Hippocampal formation (tissue), 2 donors: ENCODE measurements at regions not wholly inside any gene's neighbourhood (a gene's known extent, or its start where the extent isn't known, plus 50 kb on each side); places are given as distances from the start of the nearest gene placed in this dataset.

Experiments
- DNase-seq, 2 donors: peaks; one replicate each; lab custom pipeline; 2025; lab: John Stamatoyannopoulos, UW

DNA sequence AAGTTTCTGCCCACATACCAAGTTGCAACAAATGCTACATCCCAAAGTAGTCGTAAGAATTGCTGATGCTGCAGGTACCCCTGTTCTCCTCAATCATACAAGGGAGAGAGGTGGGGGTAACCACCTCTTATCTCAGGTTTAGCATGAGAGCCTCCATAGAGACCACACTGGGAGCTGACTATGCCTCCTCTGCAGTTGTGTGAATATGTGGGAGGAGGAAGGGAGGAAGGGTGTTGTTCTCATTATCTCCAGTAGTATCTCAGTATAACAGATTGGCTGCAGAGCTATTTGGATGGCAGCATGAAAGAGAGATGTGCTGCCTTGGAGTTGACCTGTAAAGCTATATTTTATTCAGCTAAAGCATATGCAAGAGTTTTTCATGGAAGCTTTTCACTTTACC, 690.7 kb downstream of the KCNJ3 start:
- DNase-seq: no peak

DNA sequence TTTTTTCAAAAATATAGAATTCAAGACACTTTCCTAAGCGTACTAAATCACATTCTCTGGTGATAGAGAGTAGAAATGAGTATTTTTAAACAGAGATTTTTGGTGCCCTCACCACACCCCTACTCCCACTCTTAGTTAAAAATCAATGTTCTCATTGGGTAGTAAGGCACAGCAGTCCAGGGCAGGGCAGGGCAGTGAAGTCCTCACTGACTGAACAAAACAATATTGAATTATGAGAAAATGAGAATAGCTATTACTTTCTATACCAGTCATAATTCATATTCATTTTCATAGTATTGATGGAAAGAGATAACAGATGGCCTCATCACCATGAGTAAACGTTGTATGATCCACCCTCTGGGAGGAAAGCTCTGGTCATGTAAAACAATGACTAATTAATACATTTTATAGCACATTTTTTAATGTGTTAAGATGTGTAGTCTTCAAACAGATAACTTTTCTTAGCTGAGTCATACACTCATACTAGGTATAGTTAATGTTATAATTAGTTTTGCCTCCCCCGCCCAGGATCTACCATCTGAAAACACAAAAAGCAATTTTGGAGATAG, 686.1 kb downstream of the KCNJ3 start:
- DNase-seq: no peak

GRCh38 chr2:155382776-155383175, 684.3 kb downstream of the KCNJ3 start:
- no peak for DNase-seq

DNA sequence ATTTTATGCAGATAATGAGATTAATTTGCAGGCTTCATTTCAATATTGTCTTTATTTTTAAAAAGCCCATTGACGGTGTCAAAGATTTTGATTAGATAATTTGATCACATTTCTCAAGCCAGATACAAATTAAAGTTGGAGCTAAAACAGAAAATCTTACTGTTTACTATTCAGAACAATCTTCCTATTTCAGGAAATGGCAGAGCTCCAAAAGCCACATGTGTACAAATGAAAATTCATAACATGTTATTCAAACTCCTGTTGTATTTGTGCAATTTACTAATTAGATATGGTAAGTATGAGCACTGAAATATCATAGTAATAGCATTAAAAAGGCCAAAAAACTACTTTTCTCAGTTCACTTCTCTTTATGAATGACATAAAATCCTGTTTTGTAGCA, 682.9 kb downstream of the KCNJ3 start:
- DNase-seq: no peak

- no peak for DNase-seq
Measured at GRCh38 chr2:155379494-155379893, 681.0 kb downstream of the KCNJ3 start.

DNA sequence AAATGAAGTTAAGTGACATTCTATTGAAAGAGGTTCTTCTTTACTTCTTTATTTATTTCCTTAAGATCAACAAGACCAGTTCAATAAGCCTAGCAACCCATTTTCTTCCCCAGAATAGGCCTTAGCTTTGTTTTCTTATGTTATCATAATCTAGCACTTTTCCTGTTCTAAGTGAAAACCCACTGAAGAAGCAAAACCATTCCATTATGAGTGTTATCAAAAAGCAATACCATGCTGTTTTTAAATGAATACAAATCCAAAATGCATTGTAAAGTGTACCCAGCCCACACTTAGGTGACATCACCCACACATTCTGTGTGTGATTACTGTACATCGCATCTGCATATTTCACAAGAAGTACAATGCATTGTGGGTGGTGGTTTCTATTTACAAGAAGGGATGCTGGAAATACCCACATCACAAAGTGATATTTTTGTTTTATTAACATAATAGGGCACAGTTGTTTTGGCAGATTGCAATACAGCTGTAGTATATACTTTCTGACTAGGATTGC, 679.5 kb downstream of the KCNJ3 start:
- DNase-seq: no peak

DNA sequence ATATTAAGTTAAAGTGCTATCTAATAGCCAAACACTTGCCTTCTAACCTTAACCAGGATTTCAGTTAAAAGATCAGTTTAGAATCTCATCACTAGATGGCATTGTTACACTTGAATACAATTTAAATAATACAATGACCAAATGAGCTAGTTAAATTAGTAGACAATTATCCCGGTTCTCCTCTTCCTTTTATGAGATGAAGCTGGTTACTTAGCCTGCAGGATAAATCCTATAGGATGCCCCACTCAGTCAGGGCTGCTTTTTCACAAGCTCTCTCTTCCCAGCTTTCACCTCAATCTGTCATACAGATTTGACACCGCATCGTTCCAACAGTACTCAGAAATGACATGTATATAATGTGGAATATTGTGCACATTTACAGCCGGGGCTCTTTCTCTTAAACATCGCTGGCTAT, 678.8 kb downstream of the KCNJ3 start:
- DNase-seq: peak in 1 of 2 donors; percentile 60

GRCh38 chr2:155372969-155373368, 674.5 kb downstream of the KCNJ3 start:
- peak in 1 of 2 donors; percentile 54 for DNase-seq

DNA sequence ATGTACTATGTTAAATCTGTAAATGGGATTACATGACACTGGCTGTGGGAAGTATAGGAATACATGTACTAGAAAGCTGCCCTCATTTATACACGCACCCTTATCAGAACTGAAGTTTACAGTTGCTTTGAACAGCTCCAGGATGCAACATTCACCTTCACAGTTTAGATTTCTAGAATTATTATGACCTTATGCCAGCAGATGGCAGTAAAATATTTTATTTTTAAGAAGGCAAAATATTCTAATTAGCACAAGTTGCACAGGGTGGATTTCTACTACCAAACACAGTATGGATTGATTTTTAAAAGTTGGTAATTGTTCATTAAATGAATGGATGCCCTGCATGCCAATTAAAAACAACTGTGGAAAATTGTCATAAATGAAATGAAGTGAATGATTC, 670.4 kb downstream of the KCNJ3 start:
- peak in 1 of 2 donors; percentile 42 for DNase-seq

- no peak for DNase-seq
Measured at GRCh38 chr2:155364766-155365165, 666.3 kb downstream of the KCNJ3 start.

DNA sequence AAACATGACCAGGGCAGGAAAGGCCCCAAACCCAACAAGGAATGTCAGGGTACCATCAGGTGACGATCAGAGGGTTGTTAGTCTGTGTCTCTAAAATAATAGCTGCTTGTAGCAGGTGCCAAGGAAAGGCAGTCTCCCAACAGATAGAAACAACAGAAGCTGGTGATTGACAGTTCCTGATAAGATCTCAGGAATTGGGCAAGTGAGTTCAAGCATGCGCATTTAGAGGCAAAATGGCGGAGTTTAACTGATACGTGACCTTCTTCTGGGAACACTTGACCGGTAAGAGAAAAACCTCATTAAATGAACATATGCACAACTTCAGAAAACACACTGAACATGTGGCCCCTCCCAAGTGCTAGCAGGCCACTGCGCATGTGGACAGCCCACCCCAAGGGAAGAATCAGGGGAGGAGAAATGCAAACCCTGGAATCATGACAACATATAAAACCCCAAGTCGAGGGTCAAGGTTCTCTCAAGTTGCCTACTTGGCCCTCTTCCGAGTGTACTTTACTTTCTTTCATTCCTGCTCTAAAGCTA, 664.9 kb downstream of the KCNJ3 start:
- DNase-seq: no peak

GRCh38 chr2:155357172-155357571, 658.7 kb downstream of the KCNJ3 start:
- DNase-seq: no peak

- DNase-seq: no peak
Measured at GRCh38 chr2:155356250-155356649, 657.8 kb downstream of the KCNJ3 start.

DNA sequence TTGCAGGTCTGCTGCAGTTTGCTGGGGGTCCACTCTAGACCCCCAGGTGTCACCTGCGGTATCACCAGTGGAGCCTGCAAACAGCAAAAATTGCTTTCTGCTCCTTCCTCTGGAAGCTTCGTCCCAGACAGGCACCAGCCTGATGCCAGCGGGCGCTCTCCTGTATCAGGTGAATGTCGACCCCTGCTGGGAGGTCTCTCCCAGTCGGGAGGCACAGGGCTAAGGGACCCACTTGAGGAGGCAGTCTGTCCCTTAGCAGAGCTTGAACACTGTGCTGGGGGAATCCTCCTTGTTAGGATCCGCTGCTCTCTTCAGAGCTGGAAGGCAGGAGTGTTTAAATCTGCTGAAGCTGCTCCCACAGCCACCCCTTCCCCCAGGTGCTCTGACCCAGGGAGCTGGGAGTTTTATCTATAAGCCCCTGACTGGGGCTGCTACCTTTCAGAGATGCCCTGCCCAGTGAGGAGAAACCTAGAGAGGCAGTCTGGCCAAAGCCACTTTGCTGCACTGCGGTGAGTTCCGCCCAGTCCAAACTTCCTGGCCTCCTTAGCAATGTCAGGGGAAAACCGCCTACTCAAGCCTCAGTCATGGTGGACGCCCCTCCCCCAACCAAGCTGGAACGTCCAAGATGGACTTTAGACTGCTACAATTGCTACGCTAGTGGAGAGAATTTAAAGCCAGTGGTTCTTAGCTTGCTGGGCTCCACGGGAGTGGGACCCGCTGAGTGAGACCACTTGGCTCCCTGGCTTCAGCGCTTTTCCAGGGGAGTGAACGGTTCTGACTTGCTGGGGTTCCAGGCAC, 652.5 kb downstream of the KCNJ3 start:
- DNase-seq: no peak

DNA sequence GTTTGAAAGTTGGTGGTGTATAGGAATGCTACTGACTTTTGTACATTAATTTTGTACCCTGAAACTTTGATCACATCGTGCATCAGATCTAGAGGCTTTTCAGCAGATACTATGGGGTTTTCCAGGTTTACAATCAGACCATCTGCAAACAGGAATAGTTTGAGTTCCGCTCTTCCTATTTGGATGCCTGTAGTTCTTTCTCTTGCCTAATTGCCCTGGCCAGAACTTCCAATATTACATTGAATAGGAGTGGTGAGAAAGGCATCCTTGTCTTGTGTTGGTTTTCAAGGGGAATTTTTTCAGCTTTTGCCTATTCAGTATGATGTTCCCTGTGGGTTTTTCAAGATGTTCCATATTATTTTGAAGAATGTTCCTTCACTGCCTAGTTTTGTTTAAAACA, 633.5 kb downstream of the KCNJ3 start:
- DNase-seq: no peak

- DNase-seq: no peak
Measured at GRCh38 chr2:155320236-155320635, 621.7 kb downstream of the KCNJ3 start.

GRCh38 chr2:155318710-155319109, 620.2 kb downstream of the KCNJ3 start:
- DNase-seq: no peak

DNA sequence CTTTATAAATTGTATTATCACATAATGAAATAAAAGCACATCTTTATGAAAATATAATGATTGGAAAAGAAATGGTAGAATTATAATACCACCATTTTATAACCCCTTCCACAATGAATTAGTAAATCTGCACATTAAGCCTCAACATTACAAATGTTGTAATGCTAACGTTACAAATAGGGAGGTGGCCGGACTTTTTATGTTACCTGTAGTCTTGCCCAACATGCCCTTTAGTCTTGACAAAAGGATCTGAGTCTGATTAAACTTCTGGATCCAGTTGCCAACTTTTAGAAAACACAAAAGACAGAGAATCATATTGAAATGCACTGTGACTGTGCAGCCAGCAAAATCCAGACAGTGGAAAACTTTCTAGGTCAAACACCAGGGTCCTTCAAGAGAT, 617.3 kb downstream of the KCNJ3 start:
- DNase-seq: no peak

DNA sequence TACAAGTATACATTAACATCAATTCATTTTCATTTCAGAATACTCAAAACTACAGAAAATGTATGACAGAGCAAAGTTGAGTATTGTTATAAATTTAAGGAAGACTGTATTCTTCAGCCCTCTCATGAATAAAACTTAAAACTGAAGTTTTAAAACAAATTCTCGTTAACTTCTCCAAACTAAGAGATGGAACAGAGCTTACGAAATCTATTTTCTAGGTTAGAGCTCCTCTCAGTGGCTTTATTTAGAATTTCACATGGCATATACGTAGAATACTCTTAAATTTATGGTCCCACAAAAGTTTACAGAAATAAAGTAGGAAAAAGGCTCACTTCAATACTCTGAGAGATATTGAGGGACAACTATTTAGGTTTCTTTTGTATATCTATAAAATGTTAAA, 612.1 kb downstream of the KCNJ3 start:
- DNase-seq: peak in 1 of 2 donors; percentile 34

GRCh38 chr2:155309483-155309882, 611.0 kb downstream of the KCNJ3 start:
- DNase-seq: no peak

DNA sequence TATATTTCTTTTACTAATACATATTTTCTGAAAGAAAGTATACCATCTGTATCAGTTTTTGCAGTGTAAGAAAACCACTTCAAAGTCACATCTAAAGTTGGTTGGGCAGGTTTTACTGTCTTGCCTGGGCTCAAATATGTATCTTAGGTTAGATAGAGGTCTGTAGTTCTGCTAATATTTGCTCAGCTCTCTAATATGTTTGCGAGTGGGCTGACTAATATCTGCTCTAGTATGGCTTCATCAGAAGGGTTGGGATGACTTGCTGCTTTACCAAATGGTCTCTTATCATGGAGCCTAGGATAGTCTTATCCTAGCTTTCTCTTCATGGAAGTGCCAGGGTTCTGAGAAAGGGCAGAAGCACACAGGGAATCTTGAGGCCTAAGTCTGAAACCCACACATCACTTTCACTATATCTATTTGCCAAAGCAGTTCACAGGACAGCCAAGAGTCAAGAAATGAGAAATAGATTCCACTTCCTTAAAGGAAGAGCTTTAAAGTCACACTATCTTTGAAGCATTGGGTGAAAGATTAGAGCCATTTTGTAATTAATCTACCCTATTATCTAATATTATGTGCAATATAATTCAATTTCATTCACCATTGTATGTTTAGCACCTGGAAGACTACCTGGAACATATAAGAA, 610.0 kb downstream of the KCNJ3 start:
- DNase-seq: no peak

DNA sequence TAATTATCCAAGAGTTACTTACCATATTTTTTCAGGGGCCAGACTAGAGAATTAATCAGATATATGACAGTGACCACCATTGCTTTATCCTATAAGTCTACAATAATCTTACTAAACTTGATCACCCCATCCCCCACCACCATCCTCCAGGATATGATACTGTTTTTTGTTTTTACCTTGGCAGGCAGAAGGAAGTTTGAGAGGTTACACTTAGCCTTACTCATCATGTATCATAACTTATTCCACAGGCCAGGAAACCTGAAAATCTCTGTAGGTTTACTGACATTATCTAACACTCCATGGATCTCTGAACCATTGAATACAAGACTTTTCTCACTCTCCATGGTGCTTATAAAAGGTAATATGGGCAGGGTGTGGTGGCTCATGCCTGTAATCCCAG, 602.7 kb downstream of the KCNJ3 start:
- no peak for DNase-seq

DNA sequence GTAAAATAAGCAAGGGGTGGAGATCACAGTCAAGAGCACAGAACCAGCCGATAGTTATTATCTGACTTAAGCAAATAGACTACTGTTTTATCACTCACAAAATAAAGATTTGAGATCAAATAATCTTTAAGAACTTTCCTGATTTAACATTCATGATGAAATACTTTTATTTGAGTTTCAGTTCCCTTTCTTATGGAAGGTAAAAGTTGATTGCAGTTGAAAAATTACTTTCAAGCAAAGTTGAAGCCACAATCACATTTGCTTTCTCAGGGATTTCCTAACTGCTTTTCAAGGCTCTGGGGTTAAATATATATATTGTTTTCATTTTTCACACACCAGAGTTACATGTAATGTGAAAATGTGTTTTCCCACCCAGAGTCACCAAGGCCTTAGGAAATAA, 599.5 kb downstream of the KCNJ3 start:
- no peak for DNase-seq
